Endothelial cell of umbilical vein (primary cell): ENCODE measurements at regions not wholly inside any gene's neighbourhood (a gene's known extent, or its start where the extent isn't known, plus 50 kb on each side); places are given as distances from the start of the nearest gene placed in this dataset.

Experiments
- BruUV-seq: library from RNA; stranded (reverse); fragments of 400-500 nt; replicated peaks from 2 replicates; lab custom pipeline; 2021; lab: Mats Ljungman, UMichigan
- CTCF ChIA-PET: fragments of 300-600, 350-600 bp; sonication (Branson Sonifier 250); formaldehyde crosslinking; loops from one replicate; lab custom pipeline; 2021; ENCODE audit warnings: antibody characterized with exemption, inconsistent platforms; lab: Charles Lee
- POLR2A ChIA-PET: fragments of 300-600, 350-600 bp; sonication (Branson Sonifier 250); formaldehyde crosslinking; loops from one replicate; lab custom pipeline; 2021; ENCODE audit warnings: antibody characterized with exemption, inconsistent platforms; lab: Charles Lee
- DNase-seq: peaks from one replicate; pipeline ENCODE4 v3.0.0-alpha.2; 2011; ENCODE audit warnings: low read depth, low spot score
- FAIRE-seq: peaks from 2 replicates; lab custom pipeline; 2011; peaks lifted over from hg19 to GRCh38; lab: Jason Lieb, UNC
- H2AFZ ChIP-seq: 2 replicates; pipeline ENCODE4 v1.6.0; 2012; ENCODE audit warnings: low read depth, low read length, control low read depth, inconsistent platforms
- H3K27ac ChIP-seq: 2 replicates; pipeline ENCODE4 v1.5.1; 2011; ENCODE audit warnings: low read depth, mild to moderate bottlenecking, control low read depth, low read length, moderate library complexity; ENCODE audit not compliant: insufficient read depth
- H3K27me3 ChIP-seq, 2 experiments: 2 replicates each; pipeline versions ENCODE4 v1.6.0 to v1.6.1; 2011; ENCODE audit warnings: low read length in 2 of 2, mixed read lengths in 1 of 2; ENCODE audit not compliant: control insufficient read depth in 2 of 2, insufficient read depth in 2 of 2
- H3K36me3 ChIP-seq, 2 experiments: 2 replicates in 1 of 2; 3 replicates in 1 of 2; pipeline ENCODE4 v1.5.1; 2011; ENCODE audit warnings: low read length in 2 of 2, mild to moderate bottlenecking in 1 of 2, moderate library complexity in 1 of 2; ENCODE audit not compliant: control insufficient read depth in 2 of 2, insufficient read depth in 2 of 2; ENCODE audit errors: extremely low read depth in 1 of 2
- H3K4me1 ChIP-seq: 3 replicates; pipeline ENCODE4 v1.5.1; 2011; ENCODE audit warnings: mild to moderate bottlenecking, low read length; ENCODE audit not compliant: control insufficient read depth, insufficient read depth; ENCODE audit errors: extremely low read depth
- H3K4me2 ChIP-seq: 2 replicates; pipeline ENCODE4 v1.6.1; 2011; ENCODE audit warnings: low read length, control low read depth, mixed read lengths; ENCODE audit not compliant: insufficient read depth
- H3K4me3 ChIP-seq, 3 experiments: fragments of 200-600 bp in 1 of 3; sonication (generic), shearing (Covaris generic) in 1 of 3; replicated peaks in 1 of 3; 2 replicates each; pipeline ENCODE4 v1.5.1; 2011 to 2016; ENCODE audit warnings: control low read depth in 3 of 3, low read length in 3 of 3, mild to moderate bottlenecking in 2 of 3, inconsistent platforms in 1 of 3, low read depth in 1 of 3, moderate library complexity in 1 of 3; ENCODE audit not compliant: insufficient read depth in 1 of 3
- H3K79me2 ChIP-seq: 2 replicates; pipeline ENCODE4 v1.6.0; 2012; ENCODE audit warnings: low read length, inconsistent platforms; ENCODE audit not compliant: control insufficient read depth, insufficient read depth
- H3K9ac ChIP-seq: replicated peaks from 2 replicates; pipeline ENCODE3; 2011; ENCODE audit warnings: low read length, control low read depth; ENCODE audit not compliant: insufficient read depth; ENCODE audit errors: extremely low read depth
- H3K9me1 ChIP-seq: replicated peaks from 3 replicates; pipeline ENCODE4 v1.6.0; 2011; ENCODE audit warnings: mild to moderate bottlenecking, low read length; ENCODE audit not compliant: control insufficient read depth, insufficient read depth; ENCODE audit errors: extremely low read depth
- H3K9me3 ChIP-seq: replicated peaks from 2 replicates; pipeline ENCODE4 v1.5.1; 2012; ENCODE audit warnings: low read length, inconsistent platforms; ENCODE audit not compliant: control insufficient read depth, insufficient read depth
- H4K20me1 ChIP-seq: replicated peaks from 2 replicates; pipeline ENCODE3; 2011; ENCODE audit warnings: mild to moderate bottlenecking, low read length; ENCODE audit not compliant: control insufficient read depth, insufficient read depth; ENCODE audit errors: extremely low read depth
- CTCF ChIP-seq, 2 donors: IDR thresholded peaks; 1 replicate in 1 of 2; 2 replicates in 1 of 2; pipeline ENCODE4 v1.5.1; 2011; ENCODE audit warnings: low read length in 2 of 2, mild to moderate bottlenecking in 2 of 2, moderate library complexity in 2 of 2, control low read depth in 1 of 2, inconsistent platforms in 1 of 2, low read depth in 1 of 2; ENCODE audit not compliant: insufficient read depth in 1 of 2; ENCODE audit errors: extremely low read depth in 1 of 2
- EZH2 ChIP-seq: IDR thresholded peaks from 2 replicates; pipeline ENCODE4 v1.6.1; 2012; ENCODE audit warnings: borderline replicate concordance, low read depth, mild to moderate bottlenecking, moderate library complexity, low read length, inconsistent platforms; ENCODE audit not compliant: severe bottlenecking
- FOS ChIP-seq: IDR thresholded peaks from 2 replicates; pipeline ENCODE4 v1.6.1; 2011; ENCODE audit warnings: mild to moderate bottlenecking, low read length, moderate library complexity, borderline replicate concordance; ENCODE audit not compliant: insufficient read depth
- GATA2 ChIP-seq: IDR thresholded peaks from 2 replicates; pipeline ENCODE4 v1.7.0; 2011; ENCODE audit warnings: low read depth, mild to moderate bottlenecking, moderate library complexity, mixed read lengths, low read length; ENCODE audit not compliant: insufficient read length, insufficient read depth
- JUN ChIP-seq: IDR thresholded peaks from 2 replicates; pipeline ENCODE4 v1.6.1; 2011; ENCODE audit warnings: borderline replicate concordance, low read depth; ENCODE audit not compliant: insufficient read length, insufficient read depth
- MAX ChIP-seq: IDR thresholded peaks from 2 replicates; pipeline ENCODE4 v1.6.1; 2011; ENCODE audit not compliant: insufficient read depth, insufficient read length
- MYC ChIP-seq: IDR thresholded peaks from one replicate; pipeline ENCODE4 v1.6.1; 2011; ENCODE audit warnings: mild to moderate bottlenecking, low read depth, low read length
- POLR2A ChIP-seq: IDR thresholded peaks from 2 replicates; pipeline ENCODE4 v1.6.1; 2012; ENCODE audit warnings: low read depth, mild to moderate bottlenecking, control low read depth, low read length
- POLR2AphosphoS5 ChIP-seq: IDR thresholded peaks from 2 replicates; pipeline ENCODE4 v1.6.1; 2012; ENCODE audit warnings: low read depth, mild to moderate bottlenecking, control low read depth, low read length, moderate library complexity; ENCODE audit not compliant: insufficient read depth
- dilution Hi-C: fragments of 300-500 bp; cut with MboI; formaldehyde crosslinking; loops from one replicate; pipeline ENCODE4 v1.15.0; 2019; ENCODE audit warnings: low sequenced_read_pairs; ENCODE audit not compliant: extremely low pct_ligation_motif_present
- intact Hi-C: fragments of 100-400 bp; cut with micrococcal nuclease; formaldehyde crosslinking; loops from one replicate; pipeline ENCODE4 v1.10.0; 2022

GRCh38 chr12:71007781-71008404, 87.4 kb upstream of the PTPRR start:
- Histone ChIP-seq H3K4me2 (no peak overlapping the region), H2AFZ (no peak overlapping the region), H4K20me1 (no peaks in the 10 kb centered on the region), H3K9me3 (no peaks in the 10 kb centered on the region), H3K4me3 (no peak overlapping the region), H3K79me2 (no peaks in the 10 kb centered on the region), H3K4me1 (no peaks in the 10 kb centered on the region), H3K9me1 (no peaks in the 10 kb centered on the region), H3K27ac (no peak overlapping the region), H3K27me3 (no peaks in the 10 kb centered on the region), H3K9ac (no peak overlapping the region), H3K36me3 (no peaks in the 10 kb centered on the region)
- no TSS peak for BruUV-seq
- DNase-seq (no peak), FAIRE-seq (no peak)
- intact Hi-C loops = no loop called here
- ChIA-PET POLR2A (no interaction called here), CTCF (no interaction called here)
- dilution Hi-C loops = no loop called here
- TF ChIP-seq GATA2 = no peak
- TF ChIP-seq MYC = no peak
- no peak for TF ChIP-seq EZH2
- TF ChIP-seq CTCF (IDR thresholded peaks at IDR 0.05; ENCODE audit: extremely low read depth in 1 of 2, insufficient read depth in 1 of 2, low read depth in 1 of 2, low read length in 2 of 2) = no peak
- TF ChIP-seq JUN = no peak
- TF ChIP-seq POLR2AphosphoS5 = no peak
- TF ChIP-seq MAX = no peak
- TF ChIP-seq POLR2A = no peak
- no peak for TF ChIP-seq FOS
